ENCODE measurements at regions not wholly inside any gene's neighbourhood (a gene's known extent, or its start where the extent isn't known, plus 50 kb on each side); places are given as distances from the start of the nearest gene placed in this dataset.

GRCh38 chr14:101328412-101329028 lies 232.8 kb upstream of the DIO3 start (continued):
- peak; percentile 41 for TF ChIP-seq ZFX (CRISPR knock-in tag; IDR thresholded peaks at IDR 0.05; ENCODE audit: low read depth)
- TF ChIP-seq ZNF12 (CRISPR knock-in tag; IDR thresholded peaks at IDR 0.05): 0 out of 2 replicates have a peak, but pooled peaks have one; percentile 6
- no peak for TF ChIP-seq TFE3 (CRISPR knock-in tag; IDR thresholded peaks at IDR 0.05)
- no peak for TF ChIP-seq PRDM4 (CRISPR knock-in tag; IDR thresholded peaks at IDR 0.05; ENCODE audit: borderline replicate concordance)
- peak; percentile 70 for TF ChIP-seq SAP130 (CRISPR knock-in tag; IDR thresholded peaks at IDR 0.05; ENCODE audit: low read depth)
- TF ChIP-seq ZNF432 (CRISPR knock-in tag; IDR thresholded peaks at IDR 0.05; ENCODE audit: borderline replicate concordance): no peak
- no peak for TF ChIP-seq SRSF4 (IDR thresholded peaks at IDR 0.05; ENCODE audit: low read depth, low read length, poor library complexity, severe bottlenecking)
- TF ChIP-seq POLR2G (IDR thresholded peaks at IDR 0.05; ENCODE audit: low read depth, low read length): no peak
- no peak for TF ChIP-seq ZNF576 (CRISPR knock-in tag; IDR thresholded peaks at IDR 0.05)
- no peak for TF ChIP-seq ZNF672 (CRISPR knock-in tag; IDR thresholded peaks at IDR 0.05)
- TF ChIP-seq TP53 (CRISPR knock-in tag; conservative IDR thresholded peaks at IDR 0.05): no peak
- TF ChIP-seq FOSL2 (CRISPR knock-in tag; IDR thresholded peaks at IDR 0.05): peak; percentile 26; the same call in 1 of the 2 replicates
- no peak for TF ChIP-seq ZBTB26 (CRISPR knock-in tag; IDR thresholded peaks at IDR 0.05; ENCODE audit: borderline replicate concordance)
- TF ChIP-seq POLR2A (IDR thresholded peaks at IDR 0.05; ENCODE audit: insufficient read depth in 1 of 2, low read depth in 2 of 2, low read length in 2 of 2): peak in 1 of 2 experiments; percentile 30; a peak in 1 of 4 replicates
- TF ChIP-seq ZNF792 (CRISPR knock-in tag; IDR thresholded peaks at IDR 0.05): 0 out of 2 replicates have a peak, but pooled peaks have one; percentile 36
- no peak for TF ChIP-seq ISX (CRISPR knock-in tag; conservative IDR thresholded peaks at IDR 0.05)
- peak; percentile 37; the same call in 1 of the 2 replicates for TF ChIP-seq BCL6 (CRISPR knock-in tag; IDR thresholded peaks at IDR 0.05)
- peak; percentile 49; the same call in 1 of the 2 replicates for TF ChIP-seq ZBTB43 (CRISPR knock-in tag; conservative IDR thresholded peaks at IDR 0.05)
- TF ChIP-seq JDP2 (CRISPR knock-in tag; IDR thresholded peaks at IDR 0.05; ENCODE audit: borderline replicate concordance): no peak
- TF ChIP-seq KLF13 (CRISPR knock-in tag; IDR thresholded peaks at IDR 0.05): no peak
- no peak for TF ChIP-seq FOXP1 (IDR thresholded peaks at IDR 0.05)
- TF ChIP-seq FOXP1 (CRISPR knock-in tag; IDR thresholded peaks at IDR 0.05): peak; percentile 42
- no peak; the same call in 1 of the 2 replicates for TF ChIP-seq ZNF761 (CRISPR knock-in tag; conservative IDR thresholded peaks at IDR 0.05)
- peak; percentile 18; the same call in 1 of the 2 replicates for TF ChIP-seq FOXK1 (CRISPR knock-in tag; IDR thresholded peaks at IDR 0.05; ENCODE audit: borderline replicate concordance, low read depth)
